Myocyte (in vitro differentiated cells): ENCODE measurements at regions not wholly inside any gene's neighbourhood (a gene's known extent, or its start where the extent isn't known, plus 50 kb on each side); places are given as distances from the start of the nearest gene placed in this dataset.
A peak's percentile ranks its signal among the peaks of the same experiment; 100 is the strongest.
"Not testable (repeated sequence)": the region's sequence is repeated elsewhere in the genome, so short reads cannot be mapped to it uniquely, and the experiment has no call there.

Experiments used
- DNase-seq: peaks from one replicate; pipeline ENCODE4 v3.0.0-alpha.2; 2012; ENCODE audit warnings: low read depth

DNA sequence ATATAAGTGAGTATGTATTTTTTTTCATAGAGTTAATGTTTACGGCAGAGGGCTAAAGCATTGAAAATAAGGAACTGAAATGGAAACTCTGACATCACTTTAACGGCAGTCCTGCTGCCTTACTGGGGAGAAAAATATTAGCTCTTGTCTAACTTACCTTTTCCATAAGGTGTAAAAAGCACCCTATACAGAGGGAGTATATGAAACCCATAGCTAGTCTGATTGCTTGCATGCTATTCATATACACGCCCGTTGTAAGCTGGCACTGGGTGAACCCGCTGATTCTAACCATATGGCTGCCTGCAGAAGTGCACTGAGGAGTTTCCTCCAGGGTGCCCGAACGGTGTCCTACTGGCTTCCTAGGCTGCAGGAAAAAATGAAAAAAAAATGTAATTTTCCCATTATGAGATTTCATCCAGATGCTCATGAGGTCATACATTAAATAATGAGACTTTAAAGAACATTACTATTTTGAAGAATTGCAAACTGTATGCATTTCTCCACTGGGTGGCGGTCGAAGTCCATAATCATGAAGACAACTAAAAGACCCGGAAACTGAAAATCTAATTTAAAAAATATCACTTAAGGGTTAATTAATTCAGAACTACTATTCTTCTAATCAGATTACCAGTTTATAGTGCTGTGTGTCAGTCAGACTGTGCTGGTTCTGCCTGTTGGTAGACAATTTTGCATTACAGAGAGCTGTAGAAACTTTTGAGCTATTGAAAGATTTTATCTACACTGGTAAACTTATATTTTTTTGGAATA is 144.7 kb downstream of the ALX1 start:
- DNase-seq: peak; percentile 45

- no peak for DNase-seq
Measured at GRCh38 chr12:85425349-85425612, 145.3 kb downstream of the ALX1 start.

GRCh38 chr12:85425926-85426325 is 145.9 kb downstream of the ALX1 start:
- DNase-seq: no peak

DNA sequence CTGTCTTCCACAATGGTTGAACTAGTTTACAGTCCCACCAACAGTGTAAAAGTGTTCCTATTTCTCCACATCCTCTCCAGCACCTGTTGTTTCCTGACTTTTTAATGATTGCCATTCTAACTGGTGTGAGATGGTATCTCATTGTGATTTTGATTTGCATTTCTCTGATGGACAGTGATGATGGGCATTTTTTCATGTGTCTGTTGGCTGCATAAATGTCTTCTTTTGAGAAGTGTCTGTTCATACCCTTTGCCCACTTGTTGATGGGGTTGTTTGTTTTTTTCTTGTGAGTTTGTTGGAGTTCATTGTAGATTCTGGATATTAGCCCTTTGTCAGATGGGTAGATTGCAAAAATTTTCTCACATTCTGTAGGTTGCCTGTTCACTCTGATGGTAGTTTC is 153.1 kb downstream of the ALX1 start:
- not testable (repeated sequence) for DNase-seq

DNA sequence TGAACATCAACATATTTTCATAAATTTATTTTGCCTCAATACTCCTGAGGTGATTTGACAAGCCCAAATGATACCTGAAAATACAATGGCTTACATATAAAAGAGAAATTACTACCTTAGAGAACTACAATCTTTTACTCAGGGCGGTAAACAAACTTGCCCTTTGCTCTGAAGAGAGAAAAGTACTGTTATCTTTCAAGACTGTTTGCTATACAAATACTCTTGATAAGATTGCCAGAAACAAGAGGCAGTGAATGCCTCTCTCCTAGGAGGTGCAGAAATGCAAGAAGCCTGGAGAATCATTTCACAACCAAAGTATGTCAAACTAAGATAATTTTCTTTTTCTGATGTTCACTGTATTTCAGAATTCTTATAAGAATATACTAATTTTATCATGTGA is 160.3 kb downstream of the ALX1 start:
- DNase-seq: no peak

- DNase-seq: no peak
Measured at GRCh38 chr12:85441025-85441424, 161.0 kb downstream of the ALX1 start.

GRCh38 chr12:85441741-85442140 is 161.7 kb downstream of the ALX1 start:
- DNase-seq: peak; percentile 16

GRCh38 chr12:85445060-85445938 is 165.3 kb downstream of the ALX1 start:
- peak; percentile 23 for DNase-seq

- no peak for DNase-seq
Measured at GRCh38 chr12:85448031-85448430, 168.0 kb downstream of the ALX1 start.

DNA sequence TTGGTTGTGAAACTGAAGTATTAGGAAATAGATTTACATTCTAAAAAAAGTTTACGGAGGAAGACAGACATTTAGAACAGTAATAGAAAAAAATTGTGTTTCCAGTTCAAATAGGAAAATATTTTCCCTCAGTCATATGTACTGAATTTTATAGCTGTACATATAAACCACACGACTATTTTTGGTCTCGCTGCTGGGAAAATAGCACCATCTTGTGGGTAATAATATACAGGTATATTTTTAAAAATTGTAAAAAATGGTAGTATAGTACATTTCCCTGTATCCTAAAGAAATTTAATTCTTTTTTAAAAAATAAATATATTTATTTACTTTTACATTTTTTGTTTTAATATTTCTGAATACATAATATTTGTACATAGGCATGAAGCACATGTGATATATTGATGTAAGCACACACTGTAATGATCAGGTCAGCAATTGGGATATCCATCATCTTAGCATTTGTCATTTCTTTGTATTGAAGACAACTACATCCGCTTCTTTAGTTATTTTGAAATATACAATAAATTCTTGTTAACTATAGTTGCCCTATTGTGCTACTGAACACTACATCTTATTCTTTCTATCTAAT is 168.6 kb downstream of the ALX1 start:
- no peak for DNase-seq

- DNase-seq: no peak
Measured at GRCh38 chr12:85457016-85457415, 177.0 kb downstream of the ALX1 start.

DNA sequence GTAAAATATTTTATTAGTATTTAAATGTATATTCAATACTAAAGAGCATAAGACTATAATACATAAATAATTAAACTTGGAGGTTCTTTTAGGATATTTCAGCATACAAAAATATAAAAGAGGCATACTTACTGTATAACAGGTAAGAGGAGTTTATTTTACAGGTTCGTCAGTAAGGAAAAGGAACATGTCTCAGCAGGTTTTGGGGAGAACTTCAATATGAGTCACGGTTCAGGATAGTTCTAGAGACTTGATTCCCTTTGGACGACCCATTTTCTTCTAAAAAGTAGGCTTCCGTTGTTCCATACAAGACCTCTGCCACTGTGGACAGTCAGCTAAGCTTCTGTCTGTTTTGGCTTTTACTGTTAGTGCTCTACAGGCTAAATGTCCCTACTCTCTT is 181.1 kb downstream of the ALX1 start:
- DNase-seq: no peak

DNA sequence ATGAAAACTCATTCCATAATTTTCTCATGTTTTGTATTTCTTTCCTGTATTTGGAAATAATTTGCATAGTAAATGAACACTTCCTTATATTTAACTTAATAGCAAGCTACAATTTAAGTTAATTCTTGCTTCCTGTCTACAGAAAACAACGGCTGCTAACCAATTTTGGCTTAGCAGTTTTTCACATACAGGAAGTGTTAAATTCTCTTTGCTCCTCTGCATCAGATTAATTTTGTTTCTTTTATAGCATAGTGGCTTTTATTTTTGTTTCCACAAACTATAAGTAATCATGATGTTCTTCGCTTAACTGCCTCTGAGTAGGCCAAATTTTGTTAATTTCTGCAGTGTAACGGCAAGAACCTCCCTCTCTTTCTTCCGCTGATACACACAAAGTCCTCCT is 182.9 kb downstream of the ALX1 start:
- DNase-seq: no peak

DNA sequence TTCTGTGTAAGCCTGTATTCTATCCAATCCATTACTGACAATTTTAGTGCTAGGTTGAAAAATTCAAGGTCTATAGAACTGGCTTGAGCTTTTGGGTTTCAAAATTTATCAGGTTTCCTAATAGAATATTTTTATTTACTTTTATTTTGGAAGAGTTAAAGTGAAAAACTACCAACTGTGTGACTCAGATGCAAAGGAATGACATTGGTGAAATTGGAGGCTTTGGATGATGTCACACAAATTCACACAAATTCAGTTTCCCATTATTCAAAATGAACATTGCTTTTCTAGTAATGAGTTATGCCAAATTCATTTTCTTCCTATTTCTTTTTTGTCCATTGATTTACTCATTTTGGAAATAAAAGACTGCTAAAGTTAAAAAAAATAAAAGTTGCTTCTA is 186.9 kb downstream of the ALX1 start:
- no peak for DNase-seq

DNA sequence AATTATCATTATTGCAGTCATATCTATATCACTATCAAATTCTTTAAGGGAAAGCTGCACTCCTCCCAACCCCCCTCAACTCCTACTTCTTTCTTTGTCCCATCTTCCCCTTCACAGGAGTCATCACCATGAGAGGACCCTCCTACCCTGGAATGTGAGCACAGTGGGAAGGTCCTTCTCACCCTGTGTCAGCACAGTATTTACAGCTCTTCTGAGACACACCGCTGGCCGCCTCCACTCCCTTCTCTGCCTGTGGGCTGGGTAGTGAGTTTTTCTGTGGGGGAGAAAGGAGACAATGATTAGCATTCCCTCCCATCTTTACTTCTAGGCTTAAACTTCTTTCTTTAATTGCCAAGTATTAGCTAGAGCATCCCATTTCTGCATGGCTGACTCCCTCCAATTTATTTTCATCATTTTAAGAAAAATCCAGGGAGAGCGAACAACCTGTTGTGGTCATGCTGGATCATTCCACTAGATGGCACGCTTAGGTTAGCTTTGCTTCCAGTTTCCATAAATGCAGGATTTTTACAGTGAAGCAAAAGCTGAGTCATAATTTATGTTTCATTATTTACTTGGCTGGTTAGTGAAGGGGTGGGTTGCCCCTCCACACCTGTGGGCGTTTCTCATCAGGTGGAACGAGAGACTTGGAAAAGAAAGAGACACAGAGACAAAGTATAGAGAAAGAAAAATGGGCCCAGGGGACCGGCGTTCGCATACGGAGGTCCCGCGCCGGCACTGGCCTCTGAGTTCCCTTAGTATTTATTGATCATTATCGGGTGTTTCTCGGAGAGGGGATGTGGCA is 188.5 kb downstream of the ALX1 start:
- peak; percentile 72 for DNase-seq

DNA sequence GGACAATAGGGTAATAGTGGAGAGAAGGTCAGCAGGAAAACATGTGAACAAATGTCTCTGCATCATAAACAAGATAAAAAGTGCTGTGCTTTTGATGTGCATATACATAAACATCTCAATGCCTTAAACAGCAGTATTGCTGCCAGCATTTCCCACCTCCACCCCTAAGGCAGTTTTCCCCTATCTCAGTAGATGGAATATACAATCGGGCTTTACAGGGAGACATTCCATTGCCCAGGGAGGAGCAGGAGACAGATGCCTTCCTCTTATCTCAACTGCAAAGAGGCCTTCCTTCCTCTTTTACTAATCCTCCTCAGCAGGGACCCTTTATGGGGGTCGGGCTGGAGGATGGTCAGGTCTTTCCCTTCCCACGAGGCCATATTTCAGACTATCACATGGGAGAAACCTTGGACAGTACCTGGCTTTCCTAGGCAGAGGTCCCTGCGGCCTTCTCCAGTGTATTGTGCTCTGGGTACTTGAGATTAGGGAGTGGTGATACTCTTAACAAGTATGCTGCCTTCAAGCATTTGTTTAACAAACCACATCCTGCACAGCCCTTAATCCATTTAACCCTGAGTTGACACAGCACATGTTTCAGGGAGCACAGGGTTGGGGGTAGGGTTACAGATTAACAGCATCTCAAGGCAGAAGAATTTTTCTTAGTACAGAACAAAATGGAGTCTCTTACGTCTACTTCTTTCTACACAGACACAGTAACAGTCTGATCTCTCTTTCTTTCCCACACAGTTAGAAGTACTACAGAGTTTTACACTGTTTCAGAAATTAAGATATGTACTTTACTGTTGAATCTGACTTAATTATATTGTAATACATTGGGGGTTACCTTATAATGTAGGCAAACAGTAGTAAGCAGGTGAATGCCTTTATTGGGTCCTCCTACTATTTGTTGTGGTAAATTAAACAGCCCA is 189.4 kb downstream of the ALX1 start:
- DNase-seq: peak; percentile 43

DNA sequence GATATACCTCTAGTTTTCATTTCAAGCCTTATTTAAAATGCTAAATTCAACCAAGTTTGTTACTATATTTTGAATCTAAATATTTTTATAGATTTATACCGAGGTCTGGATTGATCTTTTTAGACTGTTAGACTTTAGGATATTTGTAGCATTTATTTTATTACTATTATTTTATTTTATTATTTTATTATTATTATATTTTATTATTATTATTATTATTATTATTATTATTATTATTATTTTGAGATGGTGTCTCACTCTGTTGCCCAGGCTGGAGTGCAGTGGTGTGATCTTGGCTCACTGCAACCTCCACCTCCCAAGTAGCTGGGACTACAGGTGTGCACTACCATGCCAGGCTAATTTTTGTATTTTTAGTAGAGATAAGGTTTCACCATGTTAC is 195.3 kb downstream of the ALX1 start:
- DNase-seq: not testable (repeated sequence)

GRCh38 chr12:85476756-85477155 is 196.7 kb downstream of the ALX1 start:
- DNase-seq: no peak

- no peak for DNase-seq
Measured at GRCh38 chr12:85484387-85484786, 204.4 kb downstream of the ALX1 start.

- no peak for DNase-seq
Measured at GRCh38 chr12:85489194-85489593, 209.2 kb downstream of the ALX1 start.

DNA sequence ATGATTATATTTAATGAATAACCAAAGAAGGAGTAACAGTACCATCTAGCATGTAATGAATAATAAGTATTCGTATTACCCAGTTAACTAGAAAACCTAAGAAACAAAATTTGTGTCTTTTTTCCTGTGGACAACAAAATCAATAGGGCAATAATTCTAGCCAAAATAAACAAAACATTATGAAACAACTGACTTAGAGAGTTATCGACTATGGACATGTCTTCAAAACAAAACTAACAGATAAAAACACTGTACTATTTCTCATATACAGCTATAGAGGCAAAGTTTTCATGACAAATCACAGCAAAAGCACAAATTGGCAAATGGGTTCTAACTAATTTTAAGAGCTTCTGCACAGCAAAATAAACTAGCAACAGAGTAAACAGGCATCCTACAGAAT is 224.1 kb downstream of the ALX1 start:
- DNase-seq: no peak
